NK-92 treated with Interleukin-12 subunit alpha and Interleukin-12 subunit beta, amount 100 ng/mL, for 24 hours (cell line): ENCODE measurements at regions not wholly inside any gene's neighbourhood (a gene's known extent, or its start where the extent isn't known, plus 50 kb on each side); places are given as distances from the start of the nearest gene placed in this dataset.

Experiments
- DNase-seq: peaks from one replicate; lab custom pipeline; 2025; lab: John Stamatoyannopoulos, UW

GRCh38 chr21:17451364-17451891 lies 61.4 kb upstream of the CXADR start:
- no peak for DNase-seq

- no peak for DNase-seq
Measured at GRCh38 chr21:17454315-17455027, 58.4 kb upstream of the CXADR start.

DNA sequence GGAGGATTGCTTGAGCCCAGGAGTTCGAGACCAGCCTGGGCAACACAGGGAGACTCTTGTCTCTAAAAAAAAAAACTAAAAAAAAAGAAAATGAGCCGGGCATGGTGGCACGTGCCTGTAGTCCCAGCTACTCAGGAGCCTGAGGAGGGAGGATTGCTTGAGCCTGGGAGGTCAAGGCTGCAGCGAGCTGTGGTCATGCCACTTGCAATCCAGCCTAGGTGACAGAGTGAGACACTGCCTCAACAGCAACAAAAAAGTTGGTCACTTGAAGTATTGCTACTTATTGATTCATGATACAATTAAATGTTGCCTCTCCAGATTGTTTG lies 57.9 kb upstream of the CXADR start:
- no peak for DNase-seq

- no peak for DNase-seq
Measured at GRCh38 chr21:17455451-17455850, 57.4 kb upstream of the CXADR start.

DNA sequence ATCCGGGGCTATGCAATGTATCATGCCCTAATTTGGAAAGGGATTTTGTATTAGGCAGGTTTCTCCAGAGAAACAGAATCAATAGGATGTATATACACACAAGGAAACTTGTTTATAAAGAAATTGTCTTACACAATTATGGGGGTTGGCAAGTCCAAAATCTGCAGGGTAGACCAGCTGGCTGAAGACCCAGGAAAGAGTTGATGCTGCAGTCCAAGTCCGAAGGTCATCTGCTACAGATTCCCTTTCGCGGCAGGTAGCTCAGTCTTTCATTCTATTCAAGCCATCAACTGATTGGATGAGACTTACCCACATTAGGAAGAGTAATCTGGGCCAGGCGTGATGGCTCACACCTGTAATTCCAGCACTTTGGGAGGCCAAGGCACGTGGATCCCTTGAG lies 54.6 kb upstream of the CXADR start:
- DNase-seq: no peak

GRCh38 chr21:17460094-17460493 lies 52.7 kb upstream of the CXADR start:
- no peak for DNase-seq

DNA sequence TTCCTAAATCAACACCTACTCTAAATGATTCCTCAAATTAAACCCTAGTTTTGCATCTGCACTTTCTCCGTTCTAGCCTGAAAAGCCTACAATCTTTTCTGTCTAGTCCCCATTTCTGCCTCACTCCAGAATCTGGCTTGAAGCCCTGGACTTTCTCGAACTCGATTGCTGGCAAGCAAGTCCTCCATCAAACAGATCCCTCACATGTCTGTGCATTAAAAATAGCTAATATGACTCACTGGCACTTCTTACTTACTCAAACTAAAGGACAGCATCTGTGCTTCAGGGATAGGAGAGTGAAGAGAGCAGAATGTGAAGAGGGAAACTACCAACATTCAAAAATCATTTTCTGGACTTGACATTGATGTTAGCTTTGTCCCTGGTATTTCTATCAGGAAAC lies 51.8 kb upstream of the CXADR start:
- no peak for DNase-seq

DNA sequence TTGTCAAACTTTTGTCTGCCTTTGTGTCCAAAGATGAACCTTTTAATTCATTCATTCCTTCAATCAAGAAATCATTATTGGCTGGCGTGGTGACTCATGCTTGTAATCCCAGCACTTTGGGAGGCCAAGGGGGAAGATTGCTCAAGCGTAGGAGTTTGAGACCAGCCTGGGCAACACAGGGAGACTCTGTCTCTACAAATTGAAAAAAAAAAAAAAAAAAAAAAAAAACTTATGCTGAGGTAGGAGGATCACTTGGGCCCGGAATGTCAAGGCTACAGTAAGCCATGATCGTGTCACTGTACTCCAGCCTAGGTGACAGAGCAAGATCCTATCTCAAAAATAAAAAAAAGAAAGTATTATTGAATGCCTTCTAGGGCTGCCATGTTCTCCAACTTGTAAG lies 51.3 kb upstream of the CXADR start:
- DNase-seq: no peak

DNA sequence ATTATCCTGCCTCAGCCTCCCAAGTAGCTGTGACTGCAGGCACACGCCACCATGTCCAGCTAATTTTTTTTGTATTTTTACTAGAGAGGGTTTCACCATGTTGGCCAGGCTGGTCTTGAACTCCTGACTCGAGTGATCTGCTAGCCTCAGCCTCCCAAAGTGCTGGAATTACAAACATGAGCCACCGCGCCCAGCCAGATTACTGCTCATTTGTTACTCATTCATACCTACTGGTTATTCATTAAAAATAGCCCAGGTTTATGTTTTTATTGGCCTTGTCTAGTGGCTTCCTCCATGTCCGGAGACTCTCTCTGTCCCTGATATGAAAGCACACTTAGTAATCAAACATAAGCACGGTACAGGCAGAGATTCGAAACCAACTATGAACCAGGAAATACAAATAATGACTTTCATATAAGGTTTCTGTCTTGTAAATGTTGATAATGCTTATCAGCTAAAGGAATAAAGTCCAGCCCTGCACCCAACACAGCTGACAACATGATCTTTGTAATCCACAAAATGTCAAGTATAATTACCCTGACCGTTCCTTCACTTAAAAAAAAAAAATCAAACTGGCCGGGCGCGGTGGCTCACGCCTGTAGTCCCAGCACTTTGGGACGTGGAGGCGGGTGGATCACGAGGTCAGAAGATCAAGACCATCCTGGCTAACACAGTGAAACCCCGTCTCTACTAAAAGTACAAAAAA lies 50.4 kb upstream of the CXADR start:
- no peak for DNase-seq
